ENCODE measurements at regions not wholly inside any gene's neighbourhood (a gene's known extent, or its start where the extent isn't known, plus 50 kb on each side); places are given as distances from the start of the nearest gene placed in this dataset.

- WGBS, 3 donors: 20 to 28% (median 26%) methylated on average over 5 of the region's 5 CpGs
- H3K4me3 ChIP-seq: no peak overlapping the region
- peak in 1 of 2 donors; percentile 12 for DNase-seq
- intact Hi-C loops (cut with DNase I): no loop called here
- no peak overlapping the region for H3K27ac ChIP-seq
- no peaks in the 10 kb centered on the region for H3K4me1 ChIP-seq
- no peaks in the 10 kb centered on the region for H3K27me3 ChIP-seq (ENCODE audit: insufficient read depth in 3 of 3, low read length in 2 of 3)
- H3K9me3 ChIP-seq: no peaks in the 10 kb centered on the region
- H3K36me3 ChIP-seq (ENCODE audit: insufficient read depth in 1 of 2, low read depth in 1 of 2): no peaks in the 10 kb centered on the region
- ATAC-seq: no peak
- TF ChIP-seq, protein P1, sequence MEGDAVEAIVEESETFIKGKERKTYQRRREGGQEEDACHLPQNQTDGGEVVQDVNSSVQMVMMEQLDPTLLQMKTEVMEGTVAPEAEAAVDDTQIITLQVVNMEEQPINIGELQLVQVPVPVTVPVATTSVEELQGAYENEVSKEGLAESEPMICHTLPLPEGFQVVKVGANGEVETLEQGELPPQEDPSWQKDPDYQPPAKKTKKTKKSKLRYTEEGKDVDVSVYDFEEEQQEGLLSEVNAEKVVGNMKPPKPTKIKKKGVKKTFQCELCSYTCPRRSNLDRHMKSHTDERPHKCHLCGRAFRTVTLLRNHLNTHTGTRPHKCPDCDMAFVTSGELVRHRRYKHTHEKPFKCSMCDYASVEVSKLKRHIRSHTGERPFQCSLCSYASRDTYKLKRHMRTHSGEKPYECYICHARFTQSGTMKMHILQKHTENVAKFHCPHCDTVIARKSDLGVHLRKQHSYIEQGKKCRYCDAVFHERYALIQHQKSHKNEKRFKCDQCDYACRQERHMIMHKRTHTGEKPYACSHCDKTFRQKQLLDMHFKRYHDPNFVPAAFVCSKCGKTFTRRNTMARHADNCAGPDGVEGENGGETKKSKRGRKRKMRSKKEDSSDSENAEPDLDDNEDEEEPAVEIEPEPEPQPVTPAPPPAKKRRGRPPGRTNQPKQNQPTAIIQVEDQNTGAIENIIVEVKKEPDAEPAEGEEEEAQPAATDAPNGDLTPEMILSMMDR (IDR thresholded peaks at IDR 0.05): no peak
These were observed 315.2 kb upstream of the ZEB2 start for GRCh38 chr2:144834998-144835633.

GRCh38 chr2:144834363-144834762 lies 314.4 kb upstream of the ZEB2 start:
- Histone ChIP-seq H3K4me1 (no peaks in the 10 kb centered on the region), H3K36me3 (ENCODE audit: insufficient read depth in 1 of 2, low read depth in 1 of 2) (no peaks in the 10 kb centered on the region), H3K27ac (no peak overlapping the region), H3K9me3 (no peaks in the 10 kb centered on the region), H3K27me3 (ENCODE audit: insufficient read depth in 3 of 3, low read length in 2 of 3) (no peaks in the 10 kb centered on the region), H3K4me3 (no peak overlapping the region)
- intact Hi-C loops (cut with DNase I): no loop called here
- no peak for DNase-seq
- TF ChIP-seq, protein P1 (IDR thresholded peaks at IDR 0.05): no peak
- WGBS, 3 donors: 63 to 64% (median 64%) methylated on average over 4 of the region's 4 CpGs
- no peak for ATAC-seq

DNA sequence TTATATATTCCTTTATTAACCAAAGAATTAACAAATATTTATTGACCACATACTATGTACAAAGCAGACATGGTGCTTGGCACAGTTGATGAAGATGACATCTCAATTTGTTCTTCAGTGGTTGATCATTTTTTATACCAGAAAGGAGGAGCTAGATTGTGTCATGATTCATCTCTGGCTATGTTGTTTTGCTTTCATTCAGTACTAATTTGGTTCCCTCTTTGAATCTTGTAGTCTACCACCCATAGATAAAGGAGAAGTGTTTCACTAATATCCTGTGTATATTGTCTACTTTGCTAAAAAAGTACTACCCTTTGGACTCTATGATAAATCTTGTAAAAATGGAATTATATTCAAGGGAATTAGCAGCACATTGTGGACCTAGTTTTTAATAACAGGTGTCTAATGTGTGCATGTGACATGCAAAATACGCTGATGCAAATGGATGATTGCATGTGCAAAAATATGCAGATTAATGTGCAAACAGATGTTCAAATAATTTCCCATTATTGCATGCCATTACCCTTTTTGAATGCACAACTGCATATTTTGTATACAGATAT lies 313.2 kb upstream of the ZEB2 start:
- Histone ChIP-seq H3K4me1 (no peaks in the 10 kb centered on the region), H3K27ac (no peak overlapping the region), H3K36me3 (ENCODE audit: insufficient read depth in 1 of 2, low read depth in 1 of 2) (no peaks in the 10 kb centered on the region), H3K4me3 (no peak overlapping the region), H3K27me3 (ENCODE audit: insufficient read depth in 3 of 3, low read length in 2 of 3) (no peaks in the 10 kb centered on the region), H3K9me3 (no peaks in the 10 kb centered on the region)
- WGBS, 3 donors: 94 to 97% (median 95%) methylated on average over 1 of the region's 1 CpG
- intact Hi-C loops (cut with DNase I): no loop called here
- DNase-seq (no peak), ATAC-seq (no peak)
- TF ChIP-seq, protein P1 (IDR thresholded peaks at IDR 0.05): no peak

GRCh38 chr2:144832048-144832447 lies 312.1 kb upstream of the ZEB2 start:
- H3K9me3 ChIP-seq: no peaks in the 10 kb centered on the region
- WGBS, 3 donors: 77 to 84% (median 81%) methylated on average over 3 of the region's 3 CpGs
- ATAC-seq (no peak), DNase-seq (no peak)
- H3K4me3 ChIP-seq: no peak overlapping the region
- H3K27me3 ChIP-seq (ENCODE audit: insufficient read depth in 3 of 3, low read length in 2 of 3): no peaks in the 10 kb centered on the region
- no peaks in the 10 kb centered on the region for H3K4me1 ChIP-seq
- no peaks in the 10 kb centered on the region for H3K36me3 ChIP-seq (ENCODE audit: insufficient read depth in 1 of 2, low read depth in 1 of 2)
- TF ChIP-seq, protein P1 (IDR thresholded peaks at IDR 0.05): no peak
- H3K27ac ChIP-seq: no peak overlapping the region
- intact Hi-C loops (cut with DNase I): no loop called here

GRCh38 chr2:144830543-144830942 lies 310.6 kb upstream of the ZEB2 start:
- no peak overlapping the region for H3K27ac ChIP-seq
- no peak overlapping the region for H3K4me3 ChIP-seq
- no peaks in the 10 kb centered on the region for H3K4me1 ChIP-seq
- H3K27me3 ChIP-seq (ENCODE audit: insufficient read depth in 3 of 3, low read length in 2 of 3): no peaks in the 10 kb centered on the region
- intact Hi-C loops (cut with DNase I): no loop called here
- ATAC-seq: no peak
- DNase-seq: no peak
- TF ChIP-seq, protein P1 (IDR thresholded peaks at IDR 0.05): no peak
- no peaks in the 10 kb centered on the region for H3K9me3 ChIP-seq
- H3K36me3 ChIP-seq (ENCODE audit: insufficient read depth in 1 of 2, low read depth in 1 of 2): no peaks in the 10 kb centered on the region
- WGBS, 3 donors: 63 to 75% (median 73%) methylated on average over 3 of the region's 3 CpGs

Measured in psoas muscle (tissue), 7 donors.